ENCODE measurements at regions not wholly inside any gene's neighbourhood (a gene's known extent, or its start where the extent isn't known, plus 50 kb on each side); places are given as distances from the start of the nearest gene placed in this dataset.

DNA sequence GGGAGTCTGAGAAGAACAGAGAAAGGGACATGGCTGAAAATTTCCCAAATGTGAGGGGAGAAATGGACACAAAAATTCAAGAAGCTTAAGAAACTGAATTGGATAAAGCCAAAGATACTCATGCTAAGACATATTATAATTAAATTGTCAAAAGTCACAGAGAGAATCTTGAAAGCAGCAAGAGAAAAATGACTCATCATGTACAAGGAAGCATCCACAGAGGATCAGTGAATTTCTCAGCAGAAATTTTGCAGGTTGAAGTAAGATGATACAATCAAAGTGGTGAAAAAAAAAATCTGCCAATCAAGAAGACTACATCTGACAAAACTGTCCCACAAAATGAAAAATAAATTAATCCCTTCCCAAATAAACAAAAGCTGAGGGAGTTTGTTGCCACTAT is 56.8 kb downstream of the MPP7 start:
- TF ChIP-seq, protein P1, sequence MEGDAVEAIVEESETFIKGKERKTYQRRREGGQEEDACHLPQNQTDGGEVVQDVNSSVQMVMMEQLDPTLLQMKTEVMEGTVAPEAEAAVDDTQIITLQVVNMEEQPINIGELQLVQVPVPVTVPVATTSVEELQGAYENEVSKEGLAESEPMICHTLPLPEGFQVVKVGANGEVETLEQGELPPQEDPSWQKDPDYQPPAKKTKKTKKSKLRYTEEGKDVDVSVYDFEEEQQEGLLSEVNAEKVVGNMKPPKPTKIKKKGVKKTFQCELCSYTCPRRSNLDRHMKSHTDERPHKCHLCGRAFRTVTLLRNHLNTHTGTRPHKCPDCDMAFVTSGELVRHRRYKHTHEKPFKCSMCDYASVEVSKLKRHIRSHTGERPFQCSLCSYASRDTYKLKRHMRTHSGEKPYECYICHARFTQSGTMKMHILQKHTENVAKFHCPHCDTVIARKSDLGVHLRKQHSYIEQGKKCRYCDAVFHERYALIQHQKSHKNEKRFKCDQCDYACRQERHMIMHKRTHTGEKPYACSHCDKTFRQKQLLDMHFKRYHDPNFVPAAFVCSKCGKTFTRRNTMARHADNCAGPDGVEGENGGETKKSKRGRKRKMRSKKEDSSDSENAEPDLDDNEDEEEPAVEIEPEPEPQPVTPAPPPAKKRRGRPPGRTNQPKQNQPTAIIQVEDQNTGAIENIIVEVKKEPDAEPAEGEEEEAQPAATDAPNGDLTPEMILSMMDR (IDR thresholded peaks at IDR 0.05): no peak
- TF ChIP-seq POLR2A (IDR thresholded peaks at IDR 0.05): no peak
